ENCODE measurements at regions not wholly inside any gene's neighbourhood (a gene's known extent, or its start where the extent isn't known, plus 50 kb on each side); places are given as distances from the start of the nearest gene placed in this dataset.

DNA sequence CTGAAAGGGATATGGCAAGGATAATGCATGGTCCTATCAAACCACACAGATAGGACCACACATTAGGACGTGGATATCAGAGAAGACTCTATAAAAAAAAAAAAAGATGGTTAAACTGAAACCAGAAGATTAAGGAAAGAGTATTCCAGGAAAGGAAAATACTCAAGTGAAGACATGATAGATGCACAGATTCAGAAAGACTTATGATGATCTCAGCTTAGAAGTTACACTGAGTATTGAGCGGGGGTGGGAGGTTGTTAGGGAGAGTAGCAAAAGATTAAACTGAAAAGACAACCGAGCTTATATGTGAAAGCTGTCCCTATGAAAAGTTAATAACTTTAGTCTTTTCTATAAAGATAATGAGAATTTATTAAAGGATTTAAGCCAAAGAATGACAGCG lies 211.0 kb upstream of the EMCN start:
- intact Hi-C loops (cut with DNase I), result no loop called here
- no peaks in the 10 kb centered on the region for H3K27me3 ChIP-seq
- no peak for ATAC-seq
- DNase-seq, result no peak
- no peaks in the 10 kb centered on the region for H3K4me1 ChIP-seq
- no peaks in the 10 kb centered on the region for H3K9me3 ChIP-seq
- no peak overlapping the region for H3K4me3 ChIP-seq
- no peak overlapping the region for H3K27ac ChIP-seq
- H3K36me3 ChIP-seq, result no peaks in the 10 kb centered on the region
- TF ChIP-seq, protein P1, sequence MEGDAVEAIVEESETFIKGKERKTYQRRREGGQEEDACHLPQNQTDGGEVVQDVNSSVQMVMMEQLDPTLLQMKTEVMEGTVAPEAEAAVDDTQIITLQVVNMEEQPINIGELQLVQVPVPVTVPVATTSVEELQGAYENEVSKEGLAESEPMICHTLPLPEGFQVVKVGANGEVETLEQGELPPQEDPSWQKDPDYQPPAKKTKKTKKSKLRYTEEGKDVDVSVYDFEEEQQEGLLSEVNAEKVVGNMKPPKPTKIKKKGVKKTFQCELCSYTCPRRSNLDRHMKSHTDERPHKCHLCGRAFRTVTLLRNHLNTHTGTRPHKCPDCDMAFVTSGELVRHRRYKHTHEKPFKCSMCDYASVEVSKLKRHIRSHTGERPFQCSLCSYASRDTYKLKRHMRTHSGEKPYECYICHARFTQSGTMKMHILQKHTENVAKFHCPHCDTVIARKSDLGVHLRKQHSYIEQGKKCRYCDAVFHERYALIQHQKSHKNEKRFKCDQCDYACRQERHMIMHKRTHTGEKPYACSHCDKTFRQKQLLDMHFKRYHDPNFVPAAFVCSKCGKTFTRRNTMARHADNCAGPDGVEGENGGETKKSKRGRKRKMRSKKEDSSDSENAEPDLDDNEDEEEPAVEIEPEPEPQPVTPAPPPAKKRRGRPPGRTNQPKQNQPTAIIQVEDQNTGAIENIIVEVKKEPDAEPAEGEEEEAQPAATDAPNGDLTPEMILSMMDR (IDR thresholded peaks at IDR 0.05), result no peak

DNA sequence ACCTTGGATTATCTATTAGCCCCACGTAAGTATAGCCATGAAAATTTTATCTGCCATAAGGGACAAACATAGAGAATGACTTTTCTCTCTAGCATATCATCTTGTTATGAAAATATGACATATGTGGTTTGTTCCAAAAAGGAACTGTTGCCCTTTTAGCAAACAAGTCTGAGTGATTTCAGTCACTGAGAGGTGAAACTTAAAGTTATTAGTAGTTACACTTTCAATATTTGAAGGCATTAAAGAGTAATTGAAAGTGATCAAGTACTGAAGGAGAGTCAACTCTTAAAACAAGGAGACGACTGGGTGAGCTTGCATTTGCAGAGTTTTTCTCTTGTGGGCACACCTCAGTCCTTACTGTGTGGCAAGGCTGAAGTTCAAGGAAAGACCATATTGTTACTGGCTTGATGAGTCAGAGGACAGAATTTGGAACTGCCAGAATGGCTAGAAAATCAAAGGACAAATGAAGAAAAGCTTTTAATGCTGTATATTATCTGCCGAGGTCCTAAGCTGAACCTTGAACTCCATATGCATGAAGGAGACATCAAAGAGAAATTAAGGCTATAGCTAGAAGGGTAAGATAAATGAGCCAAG lies 205.1 kb upstream of the EMCN start:
- TF ChIP-seq, protein P1 (IDR thresholded peaks at IDR 0.05), result no peak
- H3K27ac ChIP-seq, result no peak overlapping the region
- no peaks in the 10 kb centered on the region for H3K36me3 ChIP-seq
- H3K4me1 ChIP-seq, result no peaks in the 10 kb centered on the region
- H3K27me3 ChIP-seq, result no peaks in the 10 kb centered on the region
- H3K9me3 ChIP-seq, result no peaks in the 10 kb centered on the region
- DNase-seq (no peak), ATAC-seq (no peak)
- H3K4me3 ChIP-seq, result no peak overlapping the region
- intact Hi-C loops (cut with DNase I), result no loop called here

DNA sequence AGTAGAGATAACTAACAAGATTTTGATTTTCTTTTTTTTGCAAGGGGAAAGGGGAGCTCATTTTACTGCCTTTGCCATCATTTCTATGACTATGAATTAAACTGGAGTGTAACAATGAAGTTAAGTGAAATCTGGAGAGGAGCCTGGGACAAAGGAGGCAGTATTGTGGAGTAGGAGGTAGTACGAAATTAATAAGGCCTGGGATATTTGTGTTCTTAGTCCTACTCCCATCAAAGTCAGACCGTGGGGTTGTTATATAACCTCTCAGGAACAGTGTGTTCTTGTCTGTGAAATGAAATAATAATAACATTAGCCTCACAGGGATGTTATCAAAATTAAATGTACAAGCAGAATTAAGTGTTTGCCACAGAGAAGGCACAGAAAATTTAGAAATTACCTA lies 204.3 kb upstream of the EMCN start:
- no peak overlapping the region for H3K4me3 ChIP-seq
- intact Hi-C loops (cut with DNase I), result no loop called here
- H3K9me3 ChIP-seq, result no peaks in the 10 kb centered on the region
- DNase-seq (no peak), ATAC-seq (no peak)
- H3K27ac ChIP-seq, result no peak overlapping the region
- H3K4me1 ChIP-seq, result no peaks in the 10 kb centered on the region
- H3K27me3 ChIP-seq, result no peaks in the 10 kb centered on the region
- TF ChIP-seq, protein P1 (IDR thresholded peaks at IDR 0.05), result no peak
- no peaks in the 10 kb centered on the region for H3K36me3 ChIP-seq

DNA sequence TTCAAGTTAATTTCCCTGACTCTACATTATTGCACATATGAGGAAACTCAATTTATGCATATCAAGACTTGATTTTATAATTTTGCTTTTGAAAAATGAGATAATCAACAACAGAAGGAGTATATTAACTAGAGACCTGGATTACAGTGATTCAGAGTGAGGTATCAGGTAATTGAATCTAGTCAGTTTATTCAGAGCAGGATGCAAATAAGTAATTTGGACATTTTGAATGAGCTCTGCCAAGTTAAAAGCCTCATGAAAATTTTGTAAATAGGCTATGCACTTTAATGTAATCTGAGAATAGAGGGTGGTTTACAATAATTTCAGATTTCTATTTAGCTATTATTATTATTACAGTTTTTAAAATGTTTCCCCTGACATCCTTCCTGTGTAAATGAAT lies 203.7 kb upstream of the EMCN start:
- Histone ChIP-seq H3K27ac (no peak overlapping the region), H3K9me3 (no peaks in the 10 kb centered on the region), H3K27me3 (no peaks in the 10 kb centered on the region), H3K4me1 (no peaks in the 10 kb centered on the region), H3K4me3 (no peak overlapping the region), H3K36me3 (no peaks in the 10 kb centered on the region)
- TF ChIP-seq, protein P1 (IDR thresholded peaks at IDR 0.05), result no peak
- intact Hi-C loops (cut with DNase I), result no loop called here
- no peak for ATAC-seq
- DNase-seq, result no peak

DNA sequence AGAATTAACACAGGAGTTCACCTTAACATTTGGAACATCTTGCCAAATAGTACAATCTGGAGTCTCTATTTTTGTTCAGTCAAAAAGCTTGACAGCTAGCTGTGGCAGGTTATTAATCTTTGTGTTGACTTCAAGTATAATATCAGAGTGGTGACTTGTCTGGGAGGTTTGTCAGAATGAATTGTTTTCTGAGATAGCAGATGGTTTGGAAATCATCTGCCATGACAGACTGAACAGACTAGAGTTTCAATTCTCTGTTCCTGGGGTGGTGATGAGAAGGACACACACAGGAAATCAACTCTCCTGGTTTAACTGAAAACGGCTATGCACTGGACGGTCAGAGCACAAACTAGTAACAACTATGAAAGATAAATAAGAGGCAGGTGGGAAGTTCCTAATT lies 203.3 kb upstream of the EMCN start:
- Histone ChIP-seq H3K27me3 (no peaks in the 10 kb centered on the region), H3K4me3 (no peak overlapping the region), H3K4me1 (no peaks in the 10 kb centered on the region), H3K27ac (no peak overlapping the region), H3K9me3 (no peaks in the 10 kb centered on the region), H3K36me3 (no peaks in the 10 kb centered on the region)
- intact Hi-C loops (cut with DNase I), result no loop called here
- ATAC-seq (no peak), DNase-seq (no peak)
- TF ChIP-seq, protein P1 (IDR thresholded peaks at IDR 0.05), result no peak

DNA sequence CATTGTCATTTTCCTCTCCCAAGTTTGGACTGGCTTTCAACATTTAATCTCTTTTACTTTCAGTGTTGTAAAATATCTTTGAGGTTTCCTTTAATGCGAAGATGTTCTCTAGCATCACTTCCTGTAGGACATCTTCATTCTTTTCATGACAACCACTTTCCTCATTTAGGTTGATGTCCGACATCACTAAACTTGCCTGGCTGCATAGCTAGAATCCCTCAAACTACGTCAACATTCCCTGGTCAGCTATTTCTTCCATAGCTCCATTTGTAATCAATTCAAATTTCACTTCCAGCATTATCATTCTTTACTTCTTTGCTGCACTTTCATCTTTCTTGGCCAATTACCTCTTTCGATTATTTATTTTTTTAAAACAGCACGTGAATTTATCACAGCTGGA lies 198.6 kb upstream of the EMCN start:
- intact Hi-C loops (cut with DNase I), result no loop called here
- TF ChIP-seq, protein P1 (IDR thresholded peaks at IDR 0.05), result no peak

More for the DNA sequence above, 198.6 kb upstream of the EMCN start:
- Histone ChIP-seq H3K27me3 (no peaks in the 10 kb centered on the region), H3K36me3 (no peaks in the 10 kb centered on the region), H3K4me1 (no peaks in the 10 kb centered on the region), H3K4me3 (no peak overlapping the region), H3K27ac (no peak overlapping the region), H3K9me3 (no peaks in the 10 kb centered on the region)
- DNase-seq, result no peak
- no peak for ATAC-seq
